GM19238 (cell line): ENCODE measurements at regions not wholly inside any gene's neighbourhood (a gene's known extent, or its start where the extent isn't known, plus 50 kb on each side); places are given as distances from the start of the nearest gene placed in this dataset.

ENCODE experiments used
- DNase-seq: peaks from one replicate; pipeline ENCODE4 v3.0.0; 2011; ENCODE audit warnings: low spot score; ENCODE audit not compliant: insufficient read length

GRCh38 chr1:59051007-59051406 lies 245.9 kb upstream of the FGGY start:
- DNase-seq = no peak

- no peak for DNase-seq
Observed at GRCh38 chr1:59052166-59052590, 244.7 kb upstream of the FGGY start.

- no peak for DNase-seq
Observed at GRCh38 chr1:59054172-59054571, 242.7 kb upstream of the FGGY start.

DNA sequence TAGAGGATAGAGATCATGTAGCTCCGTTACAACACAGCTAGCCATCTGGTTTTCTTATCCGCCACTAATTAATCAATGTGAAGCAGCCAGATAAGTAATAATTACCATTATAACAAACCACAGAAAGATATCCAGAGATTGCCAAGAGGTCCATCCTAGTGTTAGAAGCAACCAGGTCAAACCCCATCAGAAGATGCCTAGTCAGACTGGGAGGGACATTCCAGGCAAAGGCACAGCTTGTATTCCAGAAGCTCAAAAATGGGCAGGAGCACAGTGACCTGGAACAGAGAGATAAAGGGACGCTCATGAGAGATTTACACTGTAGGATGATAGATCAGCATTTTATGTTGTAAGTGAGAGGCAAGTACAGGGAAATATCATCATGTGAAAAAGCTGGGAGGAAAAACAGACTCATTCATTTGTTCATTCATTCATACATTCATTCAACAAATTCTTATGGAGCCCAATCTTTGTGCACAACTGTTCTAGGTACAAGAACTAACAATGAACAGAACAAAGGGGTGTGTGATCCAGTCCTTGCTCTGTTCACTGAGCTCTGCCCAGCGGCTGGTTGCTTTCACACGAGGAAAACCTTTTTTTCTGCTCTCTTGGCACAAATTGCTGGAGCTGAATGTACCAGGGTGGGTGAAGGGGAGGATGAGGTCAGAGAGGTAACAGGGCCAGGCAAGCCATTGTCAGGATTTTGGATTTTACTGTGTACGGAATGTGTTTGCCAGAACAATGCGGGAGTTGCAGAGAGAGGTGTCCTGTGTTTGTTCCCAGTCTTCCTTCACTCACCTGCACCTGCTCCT lies 240.8 kb upstream of the FGGY start:
- no peak for DNase-seq

- DNase-seq = no peak
Observed at GRCh38 chr1:59057211-59057694, 239.6 kb upstream of the FGGY start.

DNA sequence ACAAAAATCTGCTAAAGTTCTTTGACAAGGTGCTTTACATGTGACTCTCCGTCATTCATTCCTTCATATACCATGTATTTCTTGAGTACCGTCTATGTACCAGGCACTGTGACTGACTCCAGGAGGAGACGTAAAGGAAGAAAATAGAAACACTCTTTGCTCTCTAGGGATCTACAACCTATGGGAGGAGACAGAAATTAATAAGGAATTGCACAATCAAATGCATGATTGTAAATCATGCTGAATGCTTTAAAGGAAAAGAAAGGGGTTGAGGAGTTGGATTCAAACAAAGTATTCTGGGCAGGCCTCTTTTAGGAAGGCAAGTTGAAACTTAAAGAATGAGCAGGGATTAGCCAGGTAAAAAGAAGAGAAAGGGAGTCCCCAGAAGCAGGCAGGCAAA lies 239.1 kb upstream of the FGGY start:
- no peak for DNase-seq

GRCh38 chr1:59058665-59059439 lies 238.0 kb upstream of the FGGY start:
- no peak for DNase-seq

DNA sequence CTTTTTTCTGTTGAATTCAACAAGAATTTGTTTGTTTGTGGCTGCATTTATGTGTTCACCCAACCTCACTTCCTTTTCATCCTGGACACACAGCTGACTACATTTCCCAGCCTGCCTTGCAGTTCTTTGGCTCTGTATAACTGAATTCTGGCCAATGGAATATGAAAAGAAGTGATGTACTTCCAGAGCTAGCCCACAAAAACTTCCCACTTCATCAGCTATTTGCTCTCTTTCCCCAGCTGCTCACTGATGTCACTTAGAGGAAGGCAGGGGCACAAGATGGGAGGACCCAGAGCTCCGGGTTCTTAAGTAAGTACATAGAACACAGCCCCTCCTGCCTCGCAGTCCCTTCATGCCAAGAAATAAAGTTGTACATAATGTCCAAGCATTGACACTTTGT lies 235.0 kb upstream of the FGGY start:
- no peak for DNase-seq

GRCh38 chr1:59062743-59063142 lies 234.2 kb upstream of the FGGY start:
- no peak for DNase-seq

- no peak for DNase-seq
Observed at GRCh38 chr1:59063501-59063900, 233.4 kb upstream of the FGGY start.

- no peak for DNase-seq
Observed at GRCh38 chr1:59064592-59064991, 232.3 kb upstream of the FGGY start.

DNA sequence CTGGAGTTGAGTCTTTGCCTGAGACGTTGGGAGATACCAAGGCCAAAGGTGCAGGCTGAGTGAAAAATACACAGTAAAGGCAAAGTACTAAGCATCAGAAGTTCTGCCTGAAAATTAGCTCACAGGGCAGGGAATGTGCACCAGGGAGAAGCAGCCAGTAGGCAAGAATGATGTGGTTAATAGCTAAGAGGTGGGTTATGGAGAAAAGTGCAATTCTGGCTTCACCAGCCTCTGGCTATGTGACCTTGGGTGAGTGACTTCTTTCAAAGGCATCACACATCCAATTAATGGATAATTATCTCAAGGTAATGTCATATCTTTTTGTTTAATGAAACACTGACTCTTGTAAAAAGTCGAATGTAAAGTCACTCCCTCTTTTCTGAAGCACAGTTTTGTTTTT lies 230.7 kb upstream of the FGGY start:
- DNase-seq = no peak

DNA sequence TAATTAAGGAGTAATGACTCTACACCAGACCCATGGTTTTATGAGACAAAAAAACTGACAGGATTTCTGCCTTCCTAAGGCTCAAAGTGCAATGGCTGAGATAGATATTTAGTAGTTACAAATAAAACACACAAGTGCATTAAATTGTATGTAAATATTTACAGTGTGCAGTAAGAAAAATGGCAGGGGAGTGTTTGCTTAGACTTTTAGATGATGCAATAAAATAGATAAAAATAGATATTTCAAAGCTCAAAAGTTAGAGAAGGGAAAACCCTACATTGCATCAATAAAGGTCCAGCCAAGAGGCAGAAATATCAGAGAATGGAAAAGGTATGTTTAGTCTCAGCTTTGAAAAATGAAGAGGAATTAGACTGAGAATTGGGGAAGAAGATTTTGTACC lies 226.3 kb upstream of the FGGY start:
- no peak for DNase-seq

GRCh38 chr1:59071289-59071688 lies 225.6 kb upstream of the FGGY start:
- no peak for DNase-seq

GRCh38 chr1:59071876-59072582 lies 224.9 kb upstream of the FGGY start:
- no peak for DNase-seq

DNA sequence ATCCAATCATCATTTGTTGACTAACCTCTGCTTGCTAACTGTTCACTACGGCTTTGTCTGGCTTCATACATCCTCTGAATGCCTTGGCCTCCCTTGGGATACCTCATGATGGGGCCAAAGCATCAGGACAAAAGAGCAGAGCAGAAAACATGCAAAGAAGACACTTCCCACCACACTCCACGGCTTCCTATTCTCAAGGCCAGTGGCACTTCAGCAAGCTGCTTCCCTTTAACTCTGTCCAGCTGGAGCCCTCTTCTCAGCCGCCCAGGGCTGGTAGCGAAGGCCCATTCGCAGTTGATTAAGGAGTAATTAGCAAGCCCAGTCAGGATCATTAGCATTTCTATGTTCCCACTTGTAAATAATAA lies 224.3 kb upstream of the FGGY start:
- DNase-seq = no peak

- no peak for DNase-seq
Observed at GRCh38 chr1:59074598-59074997, 222.3 kb upstream of the FGGY start.

GRCh38 chr1:59075021-59075420 lies 221.9 kb upstream of the FGGY start:
- no peak for DNase-seq

DNA sequence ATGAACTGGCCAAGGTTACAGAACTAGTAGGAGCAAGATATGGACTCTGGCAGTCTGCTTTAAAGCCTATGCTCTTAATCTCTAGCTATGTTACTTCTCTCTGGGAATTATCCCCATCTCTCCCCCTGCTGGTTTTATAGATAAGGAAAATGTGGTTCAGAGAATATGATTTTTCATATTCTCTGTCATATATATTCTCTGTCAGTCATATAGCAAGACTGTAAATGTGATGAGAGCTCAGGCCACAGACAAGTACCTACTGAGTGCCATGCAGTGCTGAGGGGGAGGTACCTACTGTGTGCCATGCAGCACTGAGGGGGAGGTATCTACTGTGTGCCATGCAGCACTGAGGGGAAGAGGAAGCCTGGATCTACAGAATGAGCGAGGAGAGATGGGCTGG lies 220.3 kb upstream of the FGGY start:
- DNase-seq = no peak

GRCh38 chr1:59077466-59078069 lies 219.3 kb upstream of the FGGY start:
- no peak for DNase-seq

- DNase-seq = no peak
Observed at GRCh38 chr1:59078070-59078800, 218.7 kb upstream of the FGGY start.
